ENCODE measurements at regions not wholly inside any gene's neighbourhood (a gene's known extent, or its start where the extent isn't known, plus 50 kb on each side); places are given as distances from the start of the nearest gene placed in this dataset.

GRCh38 chr17:54771409-54771915, 129.2 kb upstream of the TOM1L1 start:
- BruUV-seq (replicated peaks), result no TSS peak
- H2AFZ ChIP-seq (ENCODE audit: low read depth, low read length, poor library complexity, severe bottlenecking), result no peak overlapping the region
- no peak overlapping the region for H3K4me2 ChIP-seq (ENCODE audit: low read length)
- no peaks in the 10 kb centered on the region for H3K9me3 ChIP-seq (ENCODE audit: control insufficient read depth in 1 of 2, insufficient read depth in 1 of 2, low read depth in 1 of 2, low read length in 2 of 2)
- CTCF ChIA-PET, result no interaction called here
- no peaks in the 10 kb centered on the region for H3K79me2 ChIP-seq (ENCODE audit: insufficient read depth, low read length)
- ATAC-seq (no peak), DNase-seq (ENCODE audit: low read depth, low spot score) (no peak)
- H4K20me1 ChIP-seq (ENCODE audit: insufficient read depth), result no peaks in the 10 kb centered on the region
- POLR2A ChIA-PET, result no interaction called here
- H3K27ac ChIP-seq (ENCODE audit: low read depth, low read length), result no peak overlapping the region
- no peaks in the 10 kb centered on the region for H3K27me3 ChIP-seq (ENCODE audit: insufficient read depth, low read length)
- RAD21 ChIA-PET (ENCODE audit: low non-redundant PET in 1 of 2, low total read pairs in 2 of 2, uncharacterized antibody in 2 of 2, unreplicated experiment in 2 of 2), result no interaction called here
- H3K36me3 ChIP-seq (ENCODE audit: control insufficient read depth in 1 of 2, insufficient read depth in 2 of 2, low read length in 2 of 2), result no peaks in the 10 kb centered on the region
- intact Hi-C loops (cut with micrococcal nuclease), result no loop called here
- H3K9me2 ChIP-seq (ENCODE audit: insufficient read depth), result no peaks in the 10 kb centered on the region
- H3K9ac ChIP-seq (ENCODE audit: low read length), result no peak overlapping the region
- no peaks in the 10 kb centered on the region for H3K4me1 ChIP-seq (ENCODE audit: control insufficient read depth in 1 of 2, insufficient read depth in 2 of 2, low read length in 2 of 2)
- no peak for TF ChIP-seq MAX (IDR thresholded peaks at IDR 0.05)
- TF ChIP-seq ZFX (IDR thresholded peaks at IDR 0.05), result no peak
- no peak for TF ChIP-seq ATF3 (IDR thresholded peaks at IDR 0.05)
- TF ChIP-seq ZNF274 (IDR thresholded peaks at IDR 0.05; ENCODE audit: low read depth, low read length), result no peak
- TF ChIP-seq RAD21 (IDR thresholded peaks at IDR 0.05; ENCODE audit: low read depth), result no peak
- TF ChIP-seq FOSL1 (IDR thresholded peaks at IDR 0.05; ENCODE audit: low read depth), result no peak
- no peak for TF ChIP-seq EGR1 (IDR thresholded peaks at IDR 0.05; ENCODE audit: low read depth)
- TF ChIP-seq REST (IDR thresholded peaks at IDR 0.05; ENCODE audit: low read depth), result no peak
- no peak for TF ChIP-seq CBX3 (IDR thresholded peaks at IDR 0.05; ENCODE audit: low read depth)
- no peak for TF ChIP-seq CTCF (IDR thresholded peaks at IDR 0.05 in 2 of 3, conservative IDR thresholded peaks at IDR 0.05 in 1 of 3; ENCODE audit: borderline replicate concordance in 1 of 3, insufficient read depth in 1 of 3, low read depth in 2 of 3, low read length in 2 of 3)
- TF ChIP-seq YY1 (IDR thresholded peaks at IDR 0.05; ENCODE audit: extremely low read depth, insufficient replicate concordance, low read depth, low read length), result no peak
- TF ChIP-seq POLR2AphosphoS5 (IDR thresholded peaks at IDR 0.05; ENCODE audit: low read depth, low read length), result no peak
- TF ChIP-seq EZH2 (IDR thresholded peaks at IDR 0.05), result no peak
- TF ChIP-seq ELF1 (IDR thresholded peaks at IDR 0.05; ENCODE audit: borderline replicate concordance, low read depth), result no peak
- TF ChIP-seq EZH2phosphoT487 (IDR thresholded peaks at IDR 0.05; ENCODE audit: borderline replicate concordance), result no peak
- H3K4me3 ChIP-seq (replicated peaks in 1 of 2; ENCODE audit: low read depth in 1 of 2, low read length in 2 of 2), result no peak overlapping the region
